Glutamatergic neuron (in vitro differentiated cells): ENCODE measurements at regions not wholly inside any gene's neighbourhood (a gene's known extent, or its start where the extent isn't known, plus 50 kb on each side); places are given as distances from the start of the nearest gene placed in this dataset.

ENCODE experiments used
- DNase-seq: peaks from one replicate; pipeline ENCODE4 v3.0.0; 2022
- H3K27ac Mint-ChIP-seq: one replicate; pipeline ENCODE4 v1.8.0; 2020; ENCODE audit warnings: mild to moderate bottlenecking, mixed read lengths, inconsistent platforms; ENCODE audit not compliant: unreplicated experiment
- H3K27me3 Mint-ChIP-seq: one replicate; pipeline ENCODE4 v1.8.0; 2020; ENCODE audit warnings: mild to moderate bottlenecking, moderate library complexity, mixed read lengths, inconsistent platforms; ENCODE audit not compliant: unreplicated experiment
- H3K36me3 Mint-ChIP-seq: one replicate; pipeline ENCODE4 v1.8.0; 2020; ENCODE audit warnings: mild to moderate bottlenecking, mixed read lengths, inconsistent platforms; ENCODE audit not compliant: unreplicated experiment
- H3K4me1 Mint-ChIP-seq: one replicate; pipeline ENCODE4 v1.8.0; 2020; ENCODE audit warnings: mild to moderate bottlenecking, low read depth, mixed read lengths, inconsistent platforms; ENCODE audit not compliant: unreplicated experiment
- H3K4me3 Mint-ChIP-seq: one replicate; pipeline ENCODE4 v1.8.0; 2020; ENCODE audit warnings: mild to moderate bottlenecking, mixed read lengths, inconsistent platforms; ENCODE audit not compliant: unreplicated experiment
- H3K9me3 Mint-ChIP-seq: one replicate; pipeline ENCODE4 v1.8.0; 2020; ENCODE audit warnings: mild to moderate bottlenecking, moderate library complexity, mixed read lengths, inconsistent platforms; ENCODE audit not compliant: unreplicated experiment
- CTCF ChIP-seq: fragments of 200-600 bp; sonication (generic); IDR thresholded peaks from one replicate; pipeline ENCODE4 v1.5.0; 2021; ENCODE audit not compliant: partially characterized antibody, unreplicated experiment

DNA sequence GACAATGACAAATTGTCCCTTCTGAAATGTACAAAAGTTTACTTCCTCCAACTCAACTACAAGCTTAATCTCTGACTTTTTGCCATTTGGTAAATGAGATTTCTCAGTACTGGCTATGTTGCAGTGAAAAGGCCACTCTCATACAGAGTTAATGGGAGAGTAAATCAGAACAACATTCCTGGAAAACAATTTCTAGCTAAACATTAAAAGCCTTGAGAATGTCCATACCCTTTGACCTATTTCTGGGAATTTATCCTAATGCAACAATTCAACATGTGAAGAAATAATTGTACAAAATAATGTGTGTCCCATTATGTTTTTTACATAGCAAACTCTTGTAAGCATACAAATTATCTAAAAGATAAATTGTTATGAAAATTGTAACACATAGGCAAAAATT, 56.3 kb upstream of the SPEF2 start:
- H3K36me3 Mint-ChIP-seq: peaks cover 10% of the 10 kb centered on the region
- H3K27me3 Mint-ChIP-seq: no peaks in the 10 kb centered on the region
- no peak overlapping the region for H3K27ac Mint-ChIP-seq
- no peak overlapping the region for H3K4me3 Mint-ChIP-seq
- no peak for DNase-seq
- no peaks in the 10 kb centered on the region for H3K4me1 Mint-ChIP-seq
- TF ChIP-seq CTCF: no peak
- peaks cover 6% of the 10 kb centered on the region for H3K9me3 Mint-ChIP-seq

GRCh38 chr5:35557748-35558147, 59.9 kb upstream of the SPEF2 start:
- H3K4me3 Mint-ChIP-seq: no peak overlapping the region
- H3K9me3 Mint-ChIP-seq: peaks cover 8% of the 10 kb centered on the region
- peaks cover 10% of the 10 kb centered on the region for H3K36me3 Mint-ChIP-seq
- no peaks in the 10 kb centered on the region for H3K4me1 Mint-ChIP-seq
- TF ChIP-seq CTCF: no peak
- H3K27me3 Mint-ChIP-seq: no peaks in the 10 kb centered on the region
- no peak for DNase-seq
- H3K27ac Mint-ChIP-seq: no peak overlapping the region

- H3K9me3 Mint-ChIP-seq: peaks cover 8% of the 10 kb centered on the region
- H3K4me1 Mint-ChIP-seq: no peaks in the 10 kb centered on the region
- no peak for DNase-seq
- peaks cover 10% of the 10 kb centered on the region for H3K36me3 Mint-ChIP-seq
- H3K27me3 Mint-ChIP-seq: no peaks in the 10 kb centered on the region
- H3K4me3 Mint-ChIP-seq: no peak overlapping the region
- no peak for TF ChIP-seq CTCF
- no peak overlapping the region for H3K27ac Mint-ChIP-seq
Measured at GRCh38 chr5:35557199-35557598, 60.5 kb upstream of the SPEF2 start.

DNA sequence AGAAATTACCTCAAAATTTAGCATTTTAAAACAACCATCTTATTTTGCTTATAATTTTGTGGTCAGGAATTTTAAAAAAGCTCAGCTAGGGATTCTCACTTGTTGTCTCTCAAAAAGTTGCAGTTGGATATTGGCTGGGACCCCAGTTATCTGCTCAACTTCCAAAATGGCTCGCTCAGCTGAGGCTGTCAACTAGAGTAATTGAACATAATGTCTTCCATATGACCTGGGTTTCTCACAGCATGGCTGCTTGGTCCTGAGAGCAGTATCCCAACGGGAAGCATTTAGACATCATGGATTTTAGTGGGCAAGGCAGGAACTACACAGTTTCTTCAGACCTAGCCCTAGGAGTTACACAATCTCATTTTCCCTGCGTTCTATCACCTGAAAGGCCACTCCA, 63.6 kb upstream of the SPEF2 start:
- H3K27ac Mint-ChIP-seq: no peak overlapping the region

DNA sequence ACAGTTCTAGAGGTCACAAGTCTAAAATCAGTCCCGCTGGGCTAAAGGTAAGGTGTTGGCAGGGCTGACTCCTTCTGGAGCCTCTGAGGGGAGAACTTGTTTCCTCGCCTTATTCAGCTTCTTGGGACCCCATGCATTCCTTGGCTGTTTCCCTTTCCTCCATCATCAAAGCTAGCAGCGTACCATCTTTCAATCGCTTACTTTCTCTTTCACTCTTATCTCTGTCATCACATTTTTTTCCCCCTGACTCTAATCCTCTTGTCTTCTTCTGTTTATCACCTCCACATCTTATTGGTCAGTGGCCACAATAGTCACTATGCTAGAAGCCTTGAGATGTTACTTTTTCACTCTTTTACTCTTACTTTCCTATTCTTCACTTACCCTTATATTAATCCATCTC, 72.5 kb upstream of the SPEF2 start:
- no peaks in the 10 kb centered on the region for H3K9me3 Mint-ChIP-seq
- no peak for DNase-seq
- no peak overlapping the region for H3K27ac Mint-ChIP-seq
- H3K36me3 Mint-ChIP-seq: no peaks in the 10 kb centered on the region
- TF ChIP-seq CTCF: no peak
- no peaks in the 10 kb centered on the region for H3K4me1 Mint-ChIP-seq
- H3K27me3 Mint-ChIP-seq: no peaks in the 10 kb centered on the region
- no peak overlapping the region for H3K4me3 Mint-ChIP-seq

More for the DNA sequence above, 63.6 kb upstream of the SPEF2 start:
- H3K4me3 Mint-ChIP-seq: no peak overlapping the region
- peaks cover 10% of the 10 kb centered on the region for H3K36me3 Mint-ChIP-seq
- no peaks in the 10 kb centered on the region for H3K27me3 Mint-ChIP-seq
- no peak for DNase-seq
- no peak for TF ChIP-seq CTCF
- peaks cover 4% of the 10 kb centered on the region for H3K9me3 Mint-ChIP-seq
- H3K4me1 Mint-ChIP-seq: no peaks in the 10 kb centered on the region
